ENCODE measurements at regions not wholly inside any gene's neighbourhood (a gene's known extent, or its start where the extent isn't known, plus 50 kb on each side); places are given as distances from the start of the nearest gene placed in this dataset.
A peak's percentile ranks its signal among the peaks of the same experiment; 100 is the strongest.

DNA sequence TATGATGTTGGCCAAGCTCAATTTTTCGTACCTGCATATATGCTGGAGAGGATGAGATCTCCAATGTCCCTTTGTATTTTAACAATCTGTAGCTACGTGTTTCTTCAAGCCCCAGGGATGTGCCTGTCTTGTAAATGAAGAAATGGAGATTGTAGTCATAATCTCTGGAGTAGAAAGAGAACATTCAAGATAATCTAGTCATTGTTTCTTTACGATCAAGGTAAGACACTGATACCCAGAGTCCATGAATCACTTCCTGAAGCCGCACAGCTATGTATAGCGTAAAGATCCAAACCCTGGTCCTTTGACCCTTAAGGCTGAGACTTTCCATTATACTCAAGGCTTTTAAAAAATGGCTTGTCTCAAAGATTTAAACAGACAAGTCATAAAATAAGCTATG is 205.5 kb downstream of the HS3ST3B1 start:
- in situ Hi-C loops (cut with MboI; ENCODE audit: low pct_unique_long_range_greater_than_20kb, low sequenced_read_pairs), result no loop called here
- no peak for DNase-seq

DNA sequence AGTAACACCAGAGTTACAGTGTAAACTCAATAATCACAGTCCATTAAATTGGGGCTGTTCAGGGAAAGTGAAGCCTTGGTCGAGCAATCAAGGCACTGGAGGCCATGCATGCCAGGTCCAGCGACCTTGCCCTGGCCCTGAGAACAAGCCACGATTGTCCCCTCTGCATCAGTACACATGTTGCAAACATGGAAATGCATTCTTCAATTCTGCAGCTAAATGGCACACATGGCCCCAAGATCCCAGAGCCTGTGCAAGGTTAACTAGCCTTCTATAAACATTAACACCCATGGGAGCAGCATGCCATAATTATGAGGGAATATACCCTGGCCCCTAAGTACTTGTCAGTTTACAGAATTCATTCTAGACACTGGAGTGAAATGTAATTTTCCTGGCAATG is 204.7 kb downstream of the HS3ST3B1 start:
- DNase-seq, result no peak
- in situ Hi-C loops (cut with MboI; ENCODE audit: low pct_unique_long_range_greater_than_20kb, low sequenced_read_pairs), result no loop called here

DNA sequence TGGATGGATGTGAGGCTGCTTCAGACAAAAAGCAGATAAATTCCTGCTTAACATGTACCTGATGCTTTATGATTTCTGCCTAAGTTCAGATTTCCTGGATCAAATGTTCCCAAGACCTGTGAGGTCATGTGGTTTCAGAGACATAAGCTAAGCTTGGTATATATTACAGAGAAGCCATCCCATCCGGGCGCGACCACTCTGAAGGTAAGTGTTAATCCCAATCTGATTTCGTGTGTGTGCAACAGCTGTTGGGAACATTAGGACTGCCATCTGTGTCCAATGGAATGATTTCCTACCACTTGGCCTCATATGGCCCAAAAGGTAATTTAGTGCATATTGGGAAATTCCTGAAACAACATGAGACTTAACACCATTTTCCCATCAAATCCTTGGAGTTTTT is 199.1 kb downstream of the HS3ST3B1 start:
- in situ Hi-C loops (cut with MboI; ENCODE audit: low pct_unique_long_range_greater_than_20kb, low sequenced_read_pairs), result no loop called here
- no peak for DNase-seq

DNA sequence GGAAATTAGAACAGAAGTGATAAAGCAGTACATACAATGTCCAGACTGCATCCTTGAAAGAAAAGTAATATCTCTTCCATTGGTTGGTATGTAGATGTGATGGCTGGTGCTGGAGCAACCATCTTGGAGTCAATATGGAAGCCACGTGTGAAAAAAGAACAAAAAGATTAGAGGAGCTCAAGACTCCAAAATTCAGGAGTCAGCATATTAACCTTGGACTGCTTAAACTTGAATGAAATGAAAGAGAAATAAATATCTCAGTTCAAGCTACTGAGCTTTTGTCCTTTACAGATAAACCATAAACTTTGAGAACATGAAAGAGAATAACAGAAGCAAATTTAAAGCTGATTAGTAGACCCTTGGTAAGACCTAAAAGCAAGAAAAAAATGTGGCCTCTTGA is 197.9 kb downstream of the HS3ST3B1 start:
- in situ Hi-C loops (cut with MboI; ENCODE audit: low pct_unique_long_range_greater_than_20kb, low sequenced_read_pairs), result no loop called here
- DNase-seq, result no peak

DNA sequence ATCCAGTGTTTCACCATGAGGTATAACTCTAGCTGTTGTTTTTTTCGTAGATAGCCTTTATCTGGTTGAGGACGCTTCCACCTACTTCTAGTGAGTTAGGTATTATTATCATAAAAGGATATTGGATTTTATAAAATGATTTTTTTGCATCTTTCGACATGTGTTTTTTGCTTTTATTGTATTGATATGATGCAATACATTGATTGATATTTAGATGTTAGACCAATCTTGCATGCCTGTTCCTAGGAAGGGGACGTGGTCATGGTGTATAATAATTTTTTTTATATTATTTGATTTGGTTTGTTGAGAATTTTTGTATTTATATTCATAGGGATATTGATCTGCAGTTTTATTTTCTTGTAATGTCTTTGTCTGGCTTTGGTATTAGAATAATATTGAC is 193.3 kb downstream of the HS3ST3B1 start:
- no peak for DNase-seq
- in situ Hi-C loops (cut with MboI; ENCODE audit: low pct_unique_long_range_greater_than_20kb, low sequenced_read_pairs), result no loop called here

DNA sequence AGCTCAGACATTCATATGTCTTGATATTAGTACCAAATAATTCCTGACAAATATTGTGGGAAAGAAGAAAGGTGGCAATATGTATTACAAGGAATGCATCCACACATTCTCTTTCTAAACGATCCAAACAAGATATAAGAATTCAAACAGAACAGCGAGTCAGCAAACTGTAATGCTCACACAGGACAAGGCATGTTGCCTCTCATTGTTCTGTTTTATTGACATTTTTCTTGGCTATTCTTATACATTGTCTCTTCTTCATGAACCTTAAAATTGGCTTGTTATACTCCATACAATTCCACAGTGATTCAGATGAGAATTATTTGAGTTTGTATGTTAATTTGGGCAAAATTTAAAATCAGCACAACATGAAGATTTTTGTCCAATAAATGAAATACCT is 189.1 kb downstream of the HS3ST3B1 start:
- in situ Hi-C loops (cut with MboI; ENCODE audit: low pct_unique_long_range_greater_than_20kb, low sequenced_read_pairs), result no loop called here
- no peak for DNase-seq

DNA sequence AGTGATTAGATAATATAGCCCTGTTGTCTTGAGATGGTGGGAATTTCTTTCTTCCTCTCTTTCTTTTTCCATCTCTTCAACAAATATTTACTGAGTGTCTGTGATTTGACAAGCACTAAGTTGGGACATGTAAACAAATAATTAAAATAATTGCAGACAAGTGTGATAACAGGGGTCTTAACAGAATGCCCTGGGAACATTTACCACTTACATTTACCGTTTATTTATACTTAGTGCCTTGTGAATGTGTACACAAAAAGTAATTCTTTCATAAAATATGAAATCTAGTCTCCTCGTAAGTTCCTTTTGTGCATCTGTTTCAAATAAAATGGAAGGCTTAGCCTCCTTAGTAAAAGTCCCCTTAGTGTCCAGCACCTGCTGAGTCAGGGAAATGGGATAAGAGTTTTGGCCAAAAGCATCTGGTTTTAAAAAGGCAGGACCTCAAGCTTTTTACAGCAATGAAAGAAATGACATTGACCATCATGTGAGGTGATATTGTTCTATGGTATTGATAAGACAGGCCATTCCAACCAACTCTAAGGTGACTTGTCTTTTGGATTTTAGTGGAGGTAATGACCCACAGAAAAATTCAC is 188.2 kb downstream of the HS3ST3B1 start:
- no peak for DNase-seq

DNA sequence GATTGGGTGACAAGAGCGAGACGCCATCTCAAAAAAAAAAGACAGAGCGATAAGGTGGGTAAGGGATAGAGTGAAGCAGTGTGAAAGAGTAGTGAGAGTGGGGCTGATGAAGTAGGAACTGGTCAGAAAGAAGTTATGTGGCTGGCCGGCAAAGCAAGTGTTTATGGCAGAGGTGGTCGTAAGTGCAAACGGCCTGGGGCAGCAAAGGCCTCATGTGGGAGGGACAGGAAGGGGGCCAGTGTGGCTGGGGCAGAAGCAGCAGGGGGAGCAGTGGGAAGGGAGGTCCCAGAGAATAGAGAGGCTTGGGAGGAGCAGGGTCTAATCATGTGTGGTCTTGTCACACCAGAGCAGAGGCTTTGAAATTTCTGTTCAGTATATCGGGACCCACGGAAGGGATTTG is 186.2 kb downstream of the HS3ST3B1 start:
- DNase-seq, result no peak
- in situ Hi-C loops (cut with MboI; ENCODE audit: low pct_unique_long_range_greater_than_20kb, low sequenced_read_pairs), result no loop called here

More for the DNA sequence above, 188.2 kb downstream of the HS3ST3B1 start:
- in situ Hi-C loops (cut with MboI; ENCODE audit: low pct_unique_long_range_greater_than_20kb, low sequenced_read_pairs), result no loop called here

DNA sequence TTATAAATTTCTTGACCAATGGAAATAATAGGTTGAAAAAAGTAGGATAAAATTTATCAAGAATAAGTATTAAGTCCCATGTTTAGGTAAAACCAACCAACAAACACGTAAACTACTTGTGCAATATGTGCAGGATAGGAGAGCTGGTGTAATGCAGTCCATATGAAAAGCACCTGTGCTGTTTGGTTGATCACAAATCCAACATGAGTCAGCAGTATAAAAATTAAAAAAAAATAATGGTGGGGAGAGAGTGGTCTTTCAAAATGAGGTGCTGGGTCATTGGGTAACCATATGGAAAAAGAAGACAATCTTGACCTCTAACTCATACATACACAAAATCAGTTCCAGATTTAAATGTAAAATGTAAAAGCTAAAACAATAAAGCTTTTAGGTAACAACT is 181.8 kb downstream of the HS3ST3B1 start:
- in situ Hi-C loops (cut with MboI; ENCODE audit: low pct_unique_long_range_greater_than_20kb, low sequenced_read_pairs), result no loop called here
- no peak for DNase-seq

DNA sequence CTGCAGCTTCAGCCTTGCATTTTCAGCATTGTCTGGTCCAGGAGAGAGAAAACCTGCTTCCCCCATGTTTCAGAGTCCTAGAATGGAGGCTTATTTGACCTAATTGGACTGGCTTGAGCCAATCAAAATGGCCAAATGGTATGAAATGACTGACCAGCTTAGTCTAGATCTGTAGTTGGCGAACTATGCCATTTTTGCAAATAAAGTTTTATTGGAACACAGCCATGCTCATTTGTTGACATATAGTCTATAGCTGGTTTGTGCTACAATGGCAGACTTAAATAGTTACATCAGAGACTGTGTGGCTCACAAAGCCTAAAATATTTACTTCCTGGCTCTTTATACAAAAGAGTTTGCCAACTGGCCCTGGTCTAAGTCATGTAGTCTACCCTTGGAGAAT is 180.8 kb downstream of the HS3ST3B1 start:
- in situ Hi-C loops (cut with MboI; ENCODE audit: low pct_unique_long_range_greater_than_20kb, low sequenced_read_pairs), result no loop called here
- no peak for DNase-seq

DNA sequence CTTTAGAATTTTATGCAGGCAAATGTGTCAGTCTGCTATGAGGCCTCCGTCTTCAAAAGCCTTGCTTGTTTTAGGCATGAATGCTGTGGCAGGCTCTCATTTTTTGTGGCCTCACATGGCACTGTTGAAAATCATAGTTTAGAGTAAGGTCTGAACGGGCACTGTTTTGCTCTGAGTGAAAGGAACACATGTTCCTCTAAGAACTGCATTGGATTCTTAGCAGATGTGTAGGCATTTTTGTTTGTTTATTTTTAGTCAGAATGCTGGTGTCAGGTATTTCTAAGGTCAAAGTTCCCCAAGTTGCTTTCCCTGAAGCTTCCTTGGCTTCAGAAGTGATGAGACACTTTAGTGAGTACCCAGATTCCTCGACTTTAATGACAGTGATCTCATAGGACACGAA is 173.7 kb downstream of the HS3ST3B1 start:
- no peak for DNase-seq
- in situ Hi-C loops (cut with MboI; ENCODE audit: low pct_unique_long_range_greater_than_20kb, low sequenced_read_pairs), result no loop called here

DNA sequence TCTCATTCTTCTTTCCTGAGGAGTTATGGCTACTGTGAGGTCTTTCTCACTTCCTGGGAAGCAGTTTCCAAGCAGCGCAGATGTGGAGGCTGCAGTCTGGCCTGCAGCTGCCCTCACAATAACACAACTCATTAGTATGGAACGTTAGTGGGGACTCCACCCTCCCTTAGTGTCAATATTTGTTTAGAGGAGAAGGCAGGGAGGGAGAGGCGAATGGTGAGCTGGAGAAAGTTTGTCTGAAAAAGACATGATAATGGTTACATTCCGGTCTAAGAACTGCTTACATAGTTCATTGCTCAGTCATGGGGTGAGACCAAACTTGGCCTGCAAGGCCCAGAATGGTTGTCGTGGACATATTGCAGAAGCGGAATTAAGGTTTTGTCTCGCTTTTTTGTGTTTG is 170.2 kb downstream of the HS3ST3B1 start:
- in situ Hi-C loops (cut with MboI; ENCODE audit: low pct_unique_long_range_greater_than_20kb, low sequenced_read_pairs), result no loop called here
- no peak for DNase-seq

DNA sequence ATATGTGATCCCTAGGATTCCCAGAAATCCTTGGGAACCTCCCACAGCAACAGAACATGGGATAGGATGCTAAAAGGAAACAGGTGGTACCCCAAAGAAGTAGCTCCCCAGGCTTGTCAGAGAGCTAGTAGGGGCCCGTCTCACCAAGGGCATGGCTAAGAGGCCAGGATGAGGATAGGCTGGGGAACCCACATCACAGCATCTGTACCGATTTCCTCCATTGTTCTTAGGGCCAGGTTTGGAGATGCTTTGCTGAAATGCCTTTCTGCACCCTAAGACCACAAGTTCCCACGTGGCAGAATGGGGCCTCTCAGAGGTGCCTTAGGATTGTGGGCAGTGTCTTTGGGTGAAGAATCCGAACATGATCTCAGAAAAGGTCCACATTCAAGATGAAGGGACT is 169.5 kb downstream of the HS3ST3B1 start:
- DNase-seq, result no peak
- in situ Hi-C loops (cut with MboI; ENCODE audit: low pct_unique_long_range_greater_than_20kb, low sequenced_read_pairs), result no loop called here

DNA sequence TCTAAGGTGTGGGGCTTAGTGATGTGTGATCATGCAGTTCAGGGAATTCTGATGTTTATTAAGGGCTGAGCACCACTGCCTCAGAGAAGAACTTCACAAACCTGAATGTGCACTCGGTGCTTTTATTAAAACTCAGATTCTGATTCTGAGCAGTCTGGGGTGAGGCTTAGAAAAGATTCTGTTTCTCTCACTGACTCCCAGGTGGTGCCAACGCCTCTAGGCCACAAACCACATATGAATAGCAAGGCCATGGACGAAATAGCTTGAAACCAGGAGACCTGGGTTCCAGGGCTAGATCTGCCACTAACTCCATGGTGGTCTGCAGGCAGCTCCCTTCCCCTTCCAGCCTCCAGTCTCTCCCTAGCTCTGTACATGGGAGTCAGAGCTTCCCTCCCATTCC is 169.1 kb downstream of the HS3ST3B1 start:
- in situ Hi-C loops (cut with MboI; ENCODE audit: low pct_unique_long_range_greater_than_20kb, low sequenced_read_pairs), result no loop called here

DNA sequence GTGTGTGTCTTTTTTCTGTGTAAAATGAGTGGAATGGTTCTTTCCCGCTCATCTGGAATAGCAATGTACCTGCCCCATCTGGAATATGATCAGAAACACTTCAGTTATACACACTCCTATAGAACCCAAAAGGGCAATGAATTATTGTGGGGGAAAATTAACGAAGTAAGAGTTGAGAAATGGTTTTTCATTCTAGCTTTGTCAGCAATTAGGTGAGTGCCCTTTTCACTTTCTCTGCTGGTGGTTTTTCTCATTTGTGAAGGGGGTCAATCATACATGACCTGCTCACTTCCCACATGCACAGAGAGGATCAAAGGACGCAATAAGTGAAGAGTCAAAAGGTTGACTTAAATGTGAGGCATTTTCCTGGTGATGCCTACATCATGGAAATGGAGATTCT is 168.0 kb downstream of the HS3ST3B1 start:
- no peak for DNase-seq

More for the DNA sequence above, 169.1 kb downstream of the HS3ST3B1 start:
- DNase-seq, result no peak

DNA sequence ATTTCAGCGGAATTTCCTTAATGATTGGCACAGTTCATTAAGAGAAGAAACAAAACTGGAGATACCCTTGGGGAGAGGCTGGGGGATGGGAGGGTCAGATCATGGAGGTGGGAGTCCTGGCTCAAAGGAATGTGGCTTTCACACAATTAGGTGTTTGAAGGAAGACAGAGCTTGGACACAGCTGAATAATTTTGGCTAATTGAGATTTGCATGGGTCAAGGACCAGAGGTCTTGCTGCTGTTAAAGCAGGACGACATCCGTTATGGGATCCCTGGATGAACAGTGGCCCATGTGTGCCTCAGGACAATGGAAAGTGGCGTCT is 160.3 kb downstream of the HS3ST3B1 start:
- DNase-seq, result no peak
- in situ Hi-C loops (cut with MboI; ENCODE audit: low pct_unique_long_range_greater_than_20kb, low sequenced_read_pairs), result no loop called here

More for the DNA sequence above, 168.0 kb downstream of the HS3ST3B1 start:
- in situ Hi-C loops (cut with MboI; ENCODE audit: low pct_unique_long_range_greater_than_20kb, low sequenced_read_pairs), result no loop called here

DNA sequence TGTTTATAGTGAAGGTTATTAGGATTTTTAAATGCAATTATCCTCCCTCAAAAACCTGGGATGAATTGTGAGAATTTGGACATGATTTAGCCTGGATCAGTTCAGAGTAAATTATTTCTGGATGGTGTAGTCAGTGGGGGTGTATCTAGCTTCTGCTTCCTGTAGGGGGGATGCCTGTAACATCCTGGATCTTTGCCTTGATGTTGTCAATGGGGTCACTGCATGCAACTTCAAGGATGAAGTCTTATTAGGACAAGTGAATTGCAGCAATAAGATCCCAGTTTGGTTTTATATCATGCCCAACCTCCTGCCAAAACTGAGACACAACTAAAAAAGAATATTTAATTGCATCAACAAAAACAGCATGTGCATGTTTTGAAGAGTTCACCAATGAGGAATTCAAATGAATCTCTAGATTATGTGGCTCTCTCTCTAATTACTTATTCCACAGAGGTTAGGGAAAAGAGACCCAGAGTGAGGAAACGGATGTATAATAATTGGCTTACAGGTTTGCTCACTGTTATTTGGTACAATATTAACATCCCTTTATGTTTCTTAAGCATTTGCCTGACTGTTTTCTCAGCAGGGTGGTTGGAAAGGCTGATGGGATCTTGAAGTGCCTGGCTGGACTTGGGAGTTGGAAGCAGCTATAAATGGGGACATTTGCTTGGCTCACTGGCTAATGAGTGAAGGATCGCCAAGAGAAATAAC is 159.8 kb downstream of the HS3ST3B1 start:
- in situ Hi-C loops (cut with MboI; ENCODE audit: low pct_unique_long_range_greater_than_20kb, low sequenced_read_pairs), result no loop called here

DNA sequence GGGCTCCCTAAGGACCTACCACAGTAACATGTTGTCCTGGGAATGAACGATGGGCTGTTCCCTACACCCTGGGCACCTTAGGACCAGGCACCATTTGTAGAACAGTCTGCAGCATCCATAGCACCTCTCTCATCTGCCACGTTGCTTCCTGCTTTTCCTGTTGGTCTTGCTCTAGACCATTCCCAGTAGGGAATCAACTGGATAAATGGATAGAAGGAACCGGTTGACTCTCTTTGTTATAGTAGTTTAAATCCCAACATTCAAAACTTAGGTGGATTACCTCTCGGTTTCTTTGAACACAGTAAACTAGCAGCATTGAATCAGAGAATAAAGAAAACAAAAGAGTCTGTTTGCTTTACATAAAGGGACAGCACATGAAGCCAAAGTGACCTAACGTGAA is 159.1 kb downstream of the HS3ST3B1 start:
- DNase-seq, result no peak
- in situ Hi-C loops (cut with MboI; ENCODE audit: low pct_unique_long_range_greater_than_20kb, low sequenced_read_pairs), result no loop called here

More for the DNA sequence above, 159.8 kb downstream of the HS3ST3B1 start:
- no peak for DNase-seq

DNA sequence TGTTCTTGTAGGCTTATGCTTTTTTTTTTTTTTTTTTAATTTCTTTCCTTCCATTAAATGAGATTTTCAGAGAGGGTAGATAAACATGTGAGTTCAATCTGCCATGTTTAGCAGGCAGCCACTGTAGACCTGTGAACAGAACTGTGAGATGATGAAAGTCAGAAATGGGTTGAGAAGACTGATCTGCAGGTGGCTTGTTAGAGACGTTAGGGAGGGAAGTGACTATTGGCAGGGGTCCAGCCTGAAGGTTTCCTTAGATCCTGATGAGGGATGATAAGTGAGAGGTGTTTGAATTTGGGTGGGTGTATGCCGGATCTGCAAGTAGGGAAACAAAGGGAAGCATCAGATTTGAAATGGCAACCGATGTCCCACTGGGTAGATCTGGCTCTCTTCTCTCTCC is 157.8 kb downstream of the HS3ST3B1 start:
- in situ Hi-C loops (cut with MboI; ENCODE audit: low pct_unique_long_range_greater_than_20kb, low sequenced_read_pairs), result no loop called here
- peak; percentile 44 for DNase-seq

DNA sequence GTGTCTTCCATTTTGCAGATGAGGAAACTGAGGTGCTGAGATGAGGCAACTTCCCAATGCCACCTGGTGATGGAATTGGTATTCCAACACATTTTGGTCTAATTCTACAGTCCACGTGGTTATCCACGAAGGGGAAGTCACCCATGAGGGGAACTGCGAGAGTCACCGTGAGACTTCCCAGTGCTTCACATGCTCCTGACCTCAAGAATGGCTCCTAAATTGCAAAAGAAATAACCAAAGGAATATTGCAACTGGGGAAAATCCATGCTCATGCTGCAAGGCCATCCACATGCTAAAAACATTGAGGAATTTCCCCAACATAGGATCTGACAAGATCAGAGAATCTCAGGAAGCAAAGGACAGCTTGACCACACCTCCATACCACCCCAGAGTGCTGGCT is 153.9 kb downstream of the HS3ST3B1 start:
- in situ Hi-C loops (cut with MboI; ENCODE audit: low pct_unique_long_range_greater_than_20kb, low sequenced_read_pairs), result no loop called here
- DNase-seq, result no peak

DNA sequence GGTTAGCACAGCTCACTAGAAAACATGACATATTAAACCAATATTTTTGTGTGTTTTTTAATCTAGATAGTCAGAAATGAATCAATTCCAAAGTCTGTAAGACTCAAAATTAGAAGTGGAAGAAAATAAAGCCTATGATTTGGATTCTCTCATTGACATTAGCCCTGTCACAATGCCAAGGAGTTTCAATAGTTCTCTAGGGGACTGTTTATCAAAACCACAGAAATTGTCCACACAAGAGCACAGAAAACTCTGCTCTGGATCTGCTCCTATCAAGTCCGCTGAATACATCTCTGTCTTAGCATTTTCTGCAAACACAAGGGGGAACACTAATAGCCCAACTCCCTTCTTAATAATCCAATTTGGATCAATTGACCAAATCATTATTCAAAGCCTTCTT is 152.0 kb downstream of the HS3ST3B1 start:
- DNase-seq, result no peak
- in situ Hi-C loops (cut with MboI; ENCODE audit: low pct_unique_long_range_greater_than_20kb, low sequenced_read_pairs), result no loop called here

Measured in KBM-7 (cell line).